HCT116 (cell line): ENCODE measurements at regions not wholly inside any gene's neighbourhood (a gene's known extent, or its start where the extent isn't known, plus 50 kb on each side); places are given as distances from the start of the nearest gene placed in this dataset.
A peak's percentile ranks its signal among the peaks of the same experiment; 100 is the strongest.

Experiments used
- ATAC-seq: fragments of 200-7000 bp; cut with Tn5 transposase; 2 replicates; pipeline ENCODE4 v1.9.1; 2020; ENCODE audit warnings: mild to moderate bottlenecking, moderate library complexity
- BruUV-seq: library from RNA; stranded (reverse); fragments of 400-500 nt; replicated peaks from 2 replicates; lab custom pipeline; 2021; lab: Mats Ljungman, UMichigan
- CTCF ChIA-PET: fragments of 300-600 bp; sonication (Branson Sonifier 250); formaldehyde crosslinking; loops from one replicate; lab custom pipeline; 2021; ENCODE audit warnings: antibody characterized with exemption; lab: Charles Lee
- POLR2A ChIA-PET: fragments of 300-600, 350-600 bp; sonication (Branson Sonifier 250); formaldehyde crosslinking; loops from one replicate; lab custom pipeline; 2021; ENCODE audit warnings: antibody characterized with exemption; lab: Charles Lee
- RAD21 ChIA-PET, 2 experiments: fragments of 300-600 bp; sonication (Branson Sonifier 250); formaldehyde crosslinking; loops; one replicate each; lab custom pipeline; 2023; ENCODE audit warnings: low total read pairs in 2 of 2; ENCODE audit not compliant: uncharacterized antibody in 2 of 2, unreplicated experiment in 2 of 2, low non-redundant PET in 1 of 2; lab: Charles Lee
- DNase-seq: peaks from one replicate; pipeline ENCODE4 v3.0.0-alpha.2; 2010; ENCODE audit warnings: low read depth, low spot score
- H2AFZ ChIP-seq: fragments of 200-600 bp; shearing (Covaris generic), sonication (generic); 2 replicates; pipeline ENCODE4 v1.6.1; 2017; ENCODE audit warnings: low read depth, mixed run types, mixed read lengths, antibody characterized with exemption, low read length; ENCODE audit not compliant: poor library complexity, severe bottlenecking
- H3K27ac ChIP-seq: 2 replicates; pipeline ENCODE4 v1.5.1; 2012; ENCODE audit warnings: low read depth, low read length
- H3K27me3 ChIP-seq: fragments of 200-600 bp; sonication (generic); 2 replicates; pipeline ENCODE4 v1.6.1; 2016; ENCODE audit warnings: mixed run types, low read length, mixed read lengths; ENCODE audit not compliant: insufficient read depth
- H3K36me3 ChIP-seq, 2 experiments: fragments of 200-500 bp in 1 of 2; fragments of 200-600 bp in 1 of 2; sonication (Bioruptor generic) in 1 of 2; sonication (generic) in 1 of 2; 2 replicates each; pipeline versions ENCODE4 v1.5.1 to v1.6.1; 2014 to 2016; ENCODE audit warnings: low read length in 2 of 2, inconsistent platforms in 1 of 2, mixed read lengths in 1 of 2, mixed run types in 1 of 2; ENCODE audit not compliant: insufficient read depth in 2 of 2, control insufficient read depth in 1 of 2
- H3K4me1 ChIP-seq, 2 experiments: fragments of 200-600 bp in 1 of 2; sonication (generic) in 1 of 2; 2 replicates each; pipeline versions ENCODE4 v1.5.1 to v1.6.1; 2012 to 2017; ENCODE audit warnings: low read length in 2 of 2, inconsistent platforms in 1 of 2, mild to moderate bottlenecking in 1 of 2, mixed read lengths in 1 of 2, mixed run types in 1 of 2, moderate library complexity in 1 of 2; ENCODE audit not compliant: insufficient read depth in 2 of 2, control insufficient read depth in 1 of 2
- H3K4me2 ChIP-seq: fragments of 200-600 bp; sonication (generic); 2 replicates; pipeline ENCODE4 v1.6.1; 2017; ENCODE audit warnings: mixed run types, low read length, mixed read lengths
- H3K4me3 ChIP-seq, 2 experiments: fragments of 200-600 bp in 1 of 2; sonication (generic) in 1 of 2; replicated peaks in 1 of 2; 2 replicates each; pipeline ENCODE4 v1.5.1; 2011 to 2016; ENCODE audit warnings: low read length in 2 of 2, control low read depth in 1 of 2, low read depth in 1 of 2, mild to moderate bottlenecking in 1 of 2, mixed read lengths in 1 of 2, mixed run types in 1 of 2
- H3K79me2 ChIP-seq: fragments of 200-600 bp; sonication (generic); 2 replicates; pipeline ENCODE4 v1.6.1; 2017; ENCODE audit warnings: mild to moderate bottlenecking, mixed run types, low read length, moderate library complexity, mixed read lengths; ENCODE audit not compliant: insufficient read depth
- H3K9ac ChIP-seq: fragments of 200-600 bp; sonication (generic); 2 replicates; pipeline ENCODE4 v1.6.1; 2016; ENCODE audit warnings: low read length, mixed read lengths
- H3K9me2 ChIP-seq: fragments of 200-600 bp; sonication (generic), shearing (Covaris generic); 2 replicates; pipeline ENCODE4 v1.6.1; 2017; ENCODE audit warnings: mixed run types, mild to moderate bottlenecking, moderate library complexity; ENCODE audit not compliant: insufficient read depth
- H3K9me3 ChIP-seq, 2 experiments: fragments of 200-500 bp in 1 of 2; fragments of 200-600 bp in 1 of 2; sonication (Bioruptor generic) in 1 of 2; sonication (generic) in 1 of 2; 2 replicates each; pipeline ENCODE4 v1.6.1; 2014 to 2017; ENCODE audit warnings: low read length in 2 of 2, mixed read lengths in 2 of 2, inconsistent platforms in 1 of 2, low read depth in 1 of 2, mild to moderate bottlenecking in 1 of 2, mixed run types in 1 of 2, moderate library complexity in 1 of 2; ENCODE audit not compliant: control insufficient read depth in 1 of 2, insufficient read depth in 1 of 2
- H4K20me1 ChIP-seq: fragments of 200-600 bp; sonication (generic), shearing (Covaris generic); 2 replicates; pipeline ENCODE4 v1.6.1; 2017; ENCODE audit warnings: mixed run types, mild to moderate bottlenecking, moderate library complexity; ENCODE audit not compliant: insufficient read depth
- CEBPB ChIP-seq: IDR thresholded peaks from 2 replicates; pipeline ENCODE4 v1.6.1; 2012; ENCODE audit warnings: low read depth
- MAX ChIP-seq: IDR thresholded peaks from 2 replicates; pipeline ENCODE4 v1.6.1; 2012
- RAD21 ChIP-seq: IDR thresholded peaks from 2 replicates; pipeline ENCODE4 v1.6.1; 2012; ENCODE audit warnings: low read depth, mild to moderate bottlenecking
- SP1 ChIP-seq: IDR thresholded peaks from 2 replicates; pipeline ENCODE4 v1.6.1; 2012; ENCODE audit warnings: low read depth
- ZNF274 ChIP-seq: fragments of 200-500 bp; sonication (Bioruptor generic); IDR thresholded peaks from 2 replicates; pipeline ENCODE4 v1.6.1; 2014; ENCODE audit warnings: mild to moderate bottlenecking, low read depth, low read length, inconsistent platforms
- intact Hi-C: fragments of 100-400 bp; cut with micrococcal nuclease; formaldehyde crosslinking; loops from 2 replicates; pipeline ENCODE4 v1.10.0; 2022
- TF ChIP-seq, protein P1 (sequence below): IDR thresholded peaks from 2 replicates; pipeline ENCODE4 v1.6.1; 2011; ENCODE audit warnings: mild to moderate bottlenecking, low read length, moderate library complexity; ENCODE audit not compliant: insufficient replicate concordance; ENCODE audit errors: extremely low read depth
- TF ChIP-seq, protein P2 (sequence below): IDR thresholded peaks from 2 replicates; pipeline ENCODE4 v1.6.1; 2012; ENCODE audit warnings: low read depth

- H3K9me3 ChIP-seq: no peaks in the 10 kb centered on the region
- H3K79me2 ChIP-seq: no peaks in the 10 kb centered on the region
- H2AFZ ChIP-seq: no peak overlapping the region
- H3K9me2 ChIP-seq: no peaks in the 10 kb centered on the region
- H3K4me2 ChIP-seq: no peak overlapping the region
- H3K27me3 ChIP-seq: no peaks in the 10 kb centered on the region
- ChIA-PET POLR2A (interaction anchor here (1.1 kb wide), 1 partner anchor 360 kb away, joined by 3 read pairs; the partner anchor contains the start of gene BTG1), RAD21 (no interaction called here), CTCF (no interaction called here)
- no peaks in the 10 kb centered on the region for H3K36me3 ChIP-seq
- H3K9ac ChIP-seq: no peak overlapping the region
- H4K20me1 ChIP-seq: no peaks in the 10 kb centered on the region
- ATAC-seq (no peak), DNase-seq (no peak)
- TF ChIP-seq ZNF274 (no peak), SP1 (no peak), MAX (no peak), RAD21 (no peak)
- no TSS peak for BruUV-seq
- H3K4me3 ChIP-seq: no peak overlapping the region
- H3K4me1 ChIP-seq: no peaks in the 10 kb centered on the region
- H3K27ac ChIP-seq: no peak overlapping the region
- intact Hi-C loops: no loop called here
Measured at GRCh38 chr12:91785655-91786498, 359.8 kb downstream of the BTG1 start.

GRCh38 chr12:91781114-91781513 is 364.5 kb downstream of the BTG1 start:
- Histone ChIP-seq H3K27ac (no peak overlapping the region), H3K79me2 (no peaks in the 10 kb centered on the region), H3K4me1 (peaks cover 17 to 36% of the 10 kb centered on the region in 2 experiments), H3K9me2 (no peaks in the 10 kb centered on the region), H3K27me3 (no peaks in the 10 kb centered on the region), H3K9me3 (no peaks in the 10 kb centered on the region), H2AFZ (no peak overlapping the region), H3K4me2 (no peak overlapping the region), H4K20me1 (no peaks in the 10 kb centered on the region), H3K36me3 (no peaks in the 10 kb centered on the region), H3K9ac (no peak overlapping the region), H3K4me3 (no peak overlapping the region)
- intact Hi-C loops: no loop called here
- TF ChIP-seq MAX: no peak
- TF ChIP-seq RAD21: no peak
- TF ChIP-seq CEBPB: no peak
- TF ChIP-seq, protein P1, sequence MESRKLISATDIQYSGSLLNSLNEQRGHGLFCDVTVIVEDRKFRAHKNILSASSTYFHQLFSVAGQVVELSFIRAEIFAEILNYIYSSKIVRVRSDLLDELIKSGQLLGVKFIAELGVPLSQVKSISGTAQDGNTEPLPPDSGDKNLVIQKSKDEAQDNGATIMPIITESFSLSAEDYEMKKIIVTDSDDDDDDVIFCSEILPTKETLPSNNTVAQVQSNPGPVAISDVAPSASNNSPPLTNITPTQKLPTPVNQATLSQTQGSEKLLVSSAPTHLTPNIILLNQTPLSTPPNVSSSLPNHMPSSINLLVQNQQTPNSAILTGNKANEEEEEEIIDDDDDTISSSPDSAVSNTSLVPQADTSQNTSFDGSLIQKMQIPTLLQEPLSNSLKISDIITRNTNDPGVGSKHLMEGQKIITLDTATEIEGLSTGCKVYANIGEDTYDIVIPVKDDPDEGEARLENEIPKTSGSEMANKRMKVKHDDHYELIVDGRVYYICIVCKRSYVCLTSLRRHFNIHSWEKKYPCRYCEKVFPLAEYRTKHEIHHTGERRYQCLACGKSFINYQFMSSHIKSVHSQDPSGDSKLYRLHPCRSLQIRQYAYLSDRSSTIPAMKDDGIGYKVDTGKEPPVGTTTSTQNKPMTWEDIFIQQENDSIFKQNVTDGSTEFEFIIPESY: no peak
- TF ChIP-seq, protein P2, sequence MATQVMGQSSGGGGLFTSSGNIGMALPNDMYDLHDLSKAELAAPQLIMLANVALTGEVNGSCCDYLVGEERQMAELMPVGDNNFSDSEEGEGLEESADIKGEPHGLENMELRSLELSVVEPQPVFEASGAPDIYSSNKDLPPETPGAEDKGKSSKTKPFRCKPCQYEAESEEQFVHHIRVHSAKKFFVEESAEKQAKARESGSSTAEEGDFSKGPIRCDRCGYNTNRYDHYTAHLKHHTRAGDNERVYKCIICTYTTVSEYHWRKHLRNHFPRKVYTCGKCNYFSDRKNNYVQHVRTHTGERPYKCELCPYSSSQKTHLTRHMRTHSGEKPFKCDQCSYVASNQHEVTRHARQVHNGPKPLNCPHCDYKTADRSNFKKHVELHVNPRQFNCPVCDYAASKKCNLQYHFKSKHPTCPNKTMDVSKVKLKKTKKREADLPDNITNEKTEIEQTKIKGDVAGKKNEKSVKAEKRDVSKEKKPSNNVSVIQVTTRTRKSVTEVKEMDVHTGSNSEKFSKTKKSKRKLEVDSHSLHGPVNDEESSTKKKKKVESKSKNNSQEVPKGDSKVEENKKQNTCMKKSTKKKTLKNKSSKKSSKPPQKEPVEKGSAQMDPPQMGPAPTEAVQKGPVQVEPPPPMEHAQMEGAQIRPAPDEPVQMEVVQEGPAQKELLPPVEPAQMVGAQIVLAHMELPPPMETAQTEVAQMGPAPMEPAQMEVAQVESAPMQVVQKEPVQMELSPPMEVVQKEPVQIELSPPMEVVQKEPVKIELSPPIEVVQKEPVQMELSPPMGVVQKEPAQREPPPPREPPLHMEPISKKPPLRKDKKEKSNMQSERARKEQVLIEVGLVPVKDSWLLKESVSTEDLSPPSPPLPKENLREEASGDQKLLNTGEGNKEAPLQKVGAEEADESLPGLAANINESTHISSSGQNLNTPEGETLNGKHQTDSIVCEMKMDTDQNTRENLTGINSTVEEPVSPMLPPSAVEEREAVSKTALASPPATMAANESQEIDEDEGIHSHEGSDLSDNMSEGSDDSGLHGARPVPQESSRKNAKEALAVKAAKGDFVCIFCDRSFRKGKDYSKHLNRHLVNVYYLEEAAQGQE: peak; percentile 32; the same call in 1 of the 2 replicates
- RAD21 ChIA-PET: no interaction called here
- BruUV-seq: no TSS peak
- CTCF ChIA-PET: no interaction called here
- DNase-seq: no peak
- no peak for ATAC-seq
- POLR2A ChIA-PET: no interaction called here
